H1 (cell line): ENCODE measurements at regions not wholly inside any gene's neighbourhood (a gene's known extent, or its start where the extent isn't known, plus 50 kb on each side); places are given as distances from the start of the nearest gene placed in this dataset.

Experiments
- CTCF ChIA-PET: fragments of 300-600 bp; sonication (Branson Sonifier 250); formaldehyde crosslinking; loops from one replicate; lab custom pipeline; 2021; ENCODE audit not compliant: partially characterized antibody; lab: Charles Lee
- POLR2A ChIA-PET: fragments of 300-600 bp; sonication (Branson Sonifier 250); formaldehyde crosslinking; loops from one replicate; lab custom pipeline; 2021; ENCODE audit warnings: inconsistent platforms; ENCODE audit not compliant: partially characterized antibody; lab: Charles Lee
- DNase-seq, 2 experiments: peaks; one replicate each; pipeline versions ENCODE4 v3.0.0 to v3.0.0-alpha.2; 2010 to 2022; ENCODE audit warnings: low spot score in 2 of 2, low read depth in 1 of 2, mixed read lengths in 1 of 2
- FAIRE-seq: peaks from 2 replicates; lab custom pipeline; 2011; peaks lifted over from hg19 to GRCh38; lab: Jason Lieb, UNC
- H2AFZ ChIP-seq: 2 replicates; pipeline ENCODE4 v1.8.1; 2012; ENCODE audit warnings: low read length, inconsistent platforms
- H2AK5ac ChIP-seq: 2 replicates; pipeline ENCODE4 v1.6.1; 2013; ENCODE audit warnings: low read depth, low read length
- H2BK120ac ChIP-seq: replicated peaks from 2 replicates; pipeline ENCODE3; 2013; ENCODE audit warnings: low read depth, low read length, inconsistent platforms
- H2BK12ac ChIP-seq: 2 replicates; pipeline ENCODE4 v1.6.1; 2013; ENCODE audit warnings: low read depth, low read length
- H2BK15ac ChIP-seq: 2 replicates; pipeline ENCODE4 v1.6.1; 2013; ENCODE audit warnings: low read length
- H2BK20ac ChIP-seq: 2 replicates; pipeline ENCODE4 v1.6.1; 2013; ENCODE audit warnings: low read length
- H2BK5ac ChIP-seq: 2 replicates; pipeline ENCODE4 v1.6.1; 2013; ENCODE audit warnings: low read depth, low read length
- H3K14ac ChIP-seq: 2 replicates; pipeline ENCODE4 v1.6.1; 2013; ENCODE audit warnings: inconsistent platforms; ENCODE audit not compliant: insufficient read length
- H3K18ac ChIP-seq: 2 replicates; pipeline ENCODE4 v1.6.1; 2013; ENCODE audit warnings: low read length; ENCODE audit errors: extremely low read depth
- H3K23ac ChIP-seq: 2 replicates; pipeline ENCODE4 v1.6.1; 2013; ENCODE audit warnings: inconsistent platforms; ENCODE audit not compliant: insufficient read length
- H3K23me2 ChIP-seq: 2 replicates; pipeline ENCODE4 v1.6.1; 2013; ENCODE audit warnings: low read depth, low read length
- H3K27ac ChIP-seq: 2 replicates; pipeline ENCODE4 v1.6.1; 2011; ENCODE audit warnings: low read depth, low read length, inconsistent platforms
- H3K27me3 ChIP-seq, 4 experiments: replicated peaks in 1 of 4; 1 replicate in 1 of 4; 2 replicates in 3 of 4; pipeline versions ENCODE4 v1.6.1 to v1.8.1; 2011 to 2013; ENCODE audit warnings: low read length in 3 of 4, mild to moderate bottlenecking in 3 of 4, inconsistent platforms in 2 of 4, mixed read lengths in 2 of 4, moderate library complexity in 1 of 4; ENCODE audit not compliant: control insufficient read depth in 3 of 4, insufficient read depth in 3 of 4; ENCODE audit errors: extremely low read depth in 1 of 4
- H3K36me3 ChIP-seq, 4 experiments: 2 replicates each; pipeline versions ENCODE4 v1.6.1 to v1.8.1; 2011 to 2013; ENCODE audit warnings: mild to moderate bottlenecking in 4 of 4, low read length in 3 of 4, moderate library complexity in 2 of 4, control low read depth in 1 of 4, inconsistent platforms in 1 of 4; ENCODE audit not compliant: insufficient read depth in 4 of 4, control insufficient read depth in 2 of 4
- H3K4ac ChIP-seq: replicated peaks from 2 replicates; pipeline ENCODE3; 2013; ENCODE audit warnings: low read length, low read depth, mixed read lengths, inconsistent platforms; ENCODE audit not compliant: insufficient read length
- H3K4me1 ChIP-seq, 4 experiments: replicated peaks in 1 of 4; 1 replicate in 1 of 4; 2 replicates in 3 of 4; pipeline versions ENCODE4 v1.6.1 to v1.8.1; 2011 to 2013; ENCODE audit warnings: low read length in 3 of 4, inconsistent platforms in 2 of 4, mixed read lengths in 1 of 4; ENCODE audit not compliant: insufficient read depth in 4 of 4, control insufficient read depth in 3 of 4
- H3K4me2 ChIP-seq, 2 experiments: 2 replicates each; pipeline versions ENCODE4 v1.6.1 to v1.8.1; 2011 to 2013; ENCODE audit warnings: low read depth in 2 of 2, low read length in 2 of 2, control low read depth in 1 of 2, inconsistent platforms in 1 of 2, mild to moderate bottlenecking in 1 of 2; ENCODE audit not compliant: insufficient read depth in 1 of 2
- H3K4me3 ChIP-seq, 4 experiments: fragments of 200-600, 300-600 bp in 1 of 4; sonication (generic), shearing (Covaris generic), sonication (Bioruptor Twin) in 1 of 4; 2 replicates each; pipeline versions ENCODE4 v1.5.1 to v1.8.1; 2011 to 2016; ENCODE audit warnings: low read length in 4 of 4, low read depth in 3 of 4, control low read depth in 2 of 4, inconsistent platforms in 2 of 4, mild to moderate bottlenecking in 2 of 4, mixed read lengths in 1 of 4, moderate library complexity in 1 of 4; ENCODE audit not compliant: insufficient read depth in 2 of 4; ENCODE audit errors: extremely low read depth in 1 of 4
- H3K56ac ChIP-seq: replicated peaks from 2 replicates; pipeline ENCODE3; 2013; ENCODE audit warnings: low read depth, mild to moderate bottlenecking, mixed read lengths, low read length, inconsistent platforms; ENCODE audit not compliant: insufficient read length
- H3K79me1 ChIP-seq: 2 replicates; pipeline ENCODE4 v1.6.1; 2013; ENCODE audit warnings: low read depth, low read length, control low read depth
- H3K79me2 ChIP-seq, 2 experiments: 2 replicates each; pipeline versions ENCODE4 v1.6.1 to v1.8.1; 2012 to 2013; ENCODE audit warnings: low read length in 2 of 2, mild to moderate bottlenecking in 2 of 2, inconsistent platforms in 1 of 2; ENCODE audit not compliant: insufficient read depth in 2 of 2, control insufficient read depth in 1 of 2
- H3K9ac ChIP-seq, 4 experiments: replicated peaks in 1 of 4; 1 replicate in 1 of 4; 2 replicates in 3 of 4; pipeline versions ENCODE4 v1.6.1 to v1.8.1; 2011 to 2013; ENCODE audit warnings: low read depth in 3 of 4, low read length in 3 of 4, control low read depth in 2 of 4, mild to moderate bottlenecking in 2 of 4, moderate library complexity in 2 of 4, inconsistent platforms in 1 of 4; ENCODE audit errors: extremely low read depth in 1 of 4
- H3K9me3 ChIP-seq, 2 experiments: 2 replicates each; pipeline versions ENCODE4 v1.6.1 to v1.8.1; 2012 to 2013; ENCODE audit warnings: mild to moderate bottlenecking in 2 of 2, moderate library complexity in 2 of 2, control low read depth in 1 of 2, inconsistent platforms in 1 of 2, low read depth in 1 of 2, low read length in 1 of 2, mixed read lengths in 1 of 2; ENCODE audit not compliant: insufficient read depth in 2 of 2
- H4K20me1 ChIP-seq, 2 experiments: replicated peaks in 1 of 2; 2 replicates each; pipeline versions ENCODE3 to v1.8.1; 2011 to 2013; ENCODE audit warnings: inconsistent platforms in 2 of 2, low read length in 2 of 2, mild to moderate bottlenecking in 1 of 2; ENCODE audit not compliant: insufficient read depth in 2 of 2, control insufficient read depth in 1 of 2
- H4K5ac ChIP-seq: 2 replicates; pipeline ENCODE4 v1.6.1; 2013; ENCODE audit warnings: low read length, low read depth, mixed read lengths, inconsistent platforms; ENCODE audit not compliant: insufficient read length
- H4K8ac ChIP-seq: 2 replicates; pipeline ENCODE4 v1.8.0; 2013; ENCODE audit warnings: mild to moderate bottlenecking, moderate library complexity, low read length, inconsistent platforms; ENCODE audit not compliant: insufficient read depth; ENCODE audit errors: extremely low read depth
- H4K91ac ChIP-seq: replicated peaks from 2 replicates; pipeline ENCODE3; 2013; ENCODE audit warnings: low read length, mixed read lengths, inconsistent platforms; ENCODE audit not compliant: insufficient read length
- CHD1 ChIP-seq: IDR thresholded peaks from 2 replicates; pipeline ENCODE4 v1.6.1; 2012; ENCODE audit warnings: low read depth, low read length, improper control_type of control experiment
- EGR1 ChIP-seq: IDR thresholded peaks from 2 replicates; pipeline ENCODE4 v1.6.1; 2011; ENCODE audit warnings: low read depth, low read length, borderline replicate concordance
- RXRA ChIP-seq: IDR thresholded peaks from 2 replicates; pipeline ENCODE4 v1.6.1; 2011; ENCODE audit warnings: low read depth, mild to moderate bottlenecking, low read length, moderate library complexity; ENCODE audit not compliant: insufficient read depth
- WGBS, 2 experiments: shearing (Covaris generic) in 1 of 2; methylation state at CpG; one replicate each; pipeline versions ENCODE4 v1.1.6 to v1.1.7; 2013 to 2015; ENCODE audit warnings: low lambda C conversion rate in 2 of 2, mixed read lengths in 2 of 2, inconsistent platforms in 1 of 2, low coverage in 1 of 2, missing lambda C conversion rate in 1 of 2; ENCODE audit not compliant: insufficient replicate concordance in 2 of 2, insufficient coverage in 1 of 2, insufficient read length in 1 of 2; ENCODE audit errors: extremely low coverage in 1 of 2, missing lambda C conversion rate in 1 of 2; 5-methylcytosine and 5-hydroxymethylcytosine counted together

GRCh38 chr21:38734646-38735365 lies 70.9 kb upstream of the ETS2 start:
- CTCF ChIA-PET: interaction anchor here (0.6 to 2.6 kb wide), 13 partner anchors 10 to 403 kb away, joined by 3 to 12 read pairs (median 4); no protein-coding TSS in a partner anchor
- H3K27me3 ChIP-seq: no peaks in the 10 kb centered on the region
- H4K5ac ChIP-seq: peak overlapping the region; percentile 76
- no peak overlapping the region for H2BK15ac ChIP-seq
- no peak overlapping the region; the same call in 1 of the 2 replicates for H3K18ac ChIP-seq
- H3K4me2 ChIP-seq: peak overlapping the region; percentile 1 to 68; a peak in 3 of 4 replicates
- no peaks in the 10 kb centered on the region for H3K9me3 ChIP-seq
- no peaks in the 10 kb centered on the region for H3K79me2 ChIP-seq
- no peak overlapping the region for H3K27ac ChIP-seq
- no peak overlapping the region for H2BK120ac ChIP-seq
- no peak overlapping the region for H3K14ac ChIP-seq
- H3K9ac ChIP-seq: no peak overlapping the region; a peak in 2 of 7 replicates
- no peak overlapping the region for H2BK12ac ChIP-seq
- H3K36me3 ChIP-seq: no peaks in the 10 kb centered on the region
- H4K20me1 ChIP-seq: no peaks in the 10 kb centered on the region
- H3K23ac ChIP-seq: no peak overlapping the region
- H3K4me1 ChIP-seq: peaks cover 0 to under 1% (median 0%) of the 10 kb centered on the region in 4 experiments; a peak in 1 of 7 replicates
- 31% methylated on average over 8 of the region's 8 CpGs; no CpG with 5 or more reads in 1 of the 2 experiments for WGBS, 2 experiments
- H2AK5ac ChIP-seq: no peak overlapping the region
- no peak for FAIRE-seq
- H3K56ac ChIP-seq: no peak overlapping the region
- H3K4ac ChIP-seq: no peak overlapping the region
- POLR2A ChIA-PET: interaction anchor here (0.7 to 1.1 kb wide), 2 partner anchors 14 to 250 kb away, joined by 3 read pairs; no protein-coding TSS in a partner anchor
- H2BK5ac ChIP-seq: no peak overlapping the region
- H3K23me2 ChIP-seq: no peaks in the 10 kb centered on the region
- no peaks in the 10 kb centered on the region for H3K79me1 ChIP-seq
- no peak for DNase-seq
- no peak overlapping the region for H2BK20ac ChIP-seq
- no peak overlapping the region for H4K91ac ChIP-seq
- peak overlapping the region in 2 of 4 experiments; percentile 48; a peak in 4 of 8 replicates for H3K4me3 ChIP-seq
- no peak overlapping the region for H2AFZ ChIP-seq
- no peak overlapping the region for H4K8ac ChIP-seq
- no peak for TF ChIP-seq RXRA
- TF ChIP-seq EGR1: no peak
- TF ChIP-seq CHD1: no peak
